Sciatic nerve (tissue), 2 donors: ENCODE measurements at regions not wholly inside any gene's neighbourhood (a gene's known extent, or its start where the extent isn't known, plus 50 kb on each side); places are given as distances from the start of the nearest gene placed in this dataset.
"Not testable (repeated sequence)": the region's sequence is repeated elsewhere in the genome, so short reads cannot be mapped to it uniquely, and the experiment has no call there.

Source experiments
- ATAC-seq: fragments of 200-7000 bp; cut with Tn5 transposase; one replicate; pipeline ENCODE4 v1.9.1; 2020; ENCODE audit warnings: mild to moderate bottlenecking, moderate library complexity
- DNase-seq: peaks from one replicate; pipeline ENCODE4 v3.0.0-alpha.2; 2020; ENCODE audit warnings: low spot score
- intact Hi-C: fragments of 100-400 bp; cut with DNase I; formaldehyde crosslinking; loops from one replicate; pipeline ENCODE4 v1.14.2; 2022
- donor health status: DM: no; HTN: no; CAD: no.
- donor health status: DM: no; HTN: no; CAD: no.

- ATAC-seq (no peak), DNase-seq (no peak)
- intact Hi-C loops, result no loop called here
Observed at GRCh38 chr5:44574678-44575077, 185.5 kb upstream of the FGF10 start.

DNA sequence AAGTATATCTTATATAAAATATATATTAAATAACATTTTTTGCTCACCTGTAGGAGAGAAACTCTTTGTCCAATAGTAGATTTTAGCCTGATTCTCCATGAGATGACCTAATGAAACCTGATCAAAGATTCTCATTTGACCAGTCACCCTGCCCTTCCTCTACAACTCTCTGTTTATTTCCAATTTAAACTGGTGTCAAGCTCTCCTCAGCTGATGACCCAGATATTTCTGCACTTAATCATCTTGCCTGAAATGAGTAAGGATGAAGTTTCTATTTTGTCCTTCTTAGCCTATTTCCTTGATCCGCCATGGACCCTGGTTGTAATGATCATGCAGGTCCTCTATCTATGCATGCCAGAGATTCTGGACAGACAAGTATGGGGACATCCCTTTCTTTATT lies 179.3 kb upstream of the FGF10 start:
- DNase-seq (no peak), ATAC-seq (no peak)
- intact Hi-C loops, result no loop called here

- no peak for DNase-seq
- peak; percentile 76 for ATAC-seq
- intact Hi-C loops, result no loop called here
Observed at GRCh38 chr5:44565902-44566301, 176.7 kb upstream of the FGF10 start.

- DNase-seq (no peak), ATAC-seq (no peak)
- intact Hi-C loops, result no loop called here
Observed at GRCh38 chr5:44565360-44565759, 176.1 kb upstream of the FGF10 start.

- ATAC-seq (peak; percentile 92), DNase-seq (no peak)
- intact Hi-C loops, result no loop called here
Observed at GRCh38 chr5:44546286-44546685, 157.1 kb upstream of the FGF10 start.

DNA sequence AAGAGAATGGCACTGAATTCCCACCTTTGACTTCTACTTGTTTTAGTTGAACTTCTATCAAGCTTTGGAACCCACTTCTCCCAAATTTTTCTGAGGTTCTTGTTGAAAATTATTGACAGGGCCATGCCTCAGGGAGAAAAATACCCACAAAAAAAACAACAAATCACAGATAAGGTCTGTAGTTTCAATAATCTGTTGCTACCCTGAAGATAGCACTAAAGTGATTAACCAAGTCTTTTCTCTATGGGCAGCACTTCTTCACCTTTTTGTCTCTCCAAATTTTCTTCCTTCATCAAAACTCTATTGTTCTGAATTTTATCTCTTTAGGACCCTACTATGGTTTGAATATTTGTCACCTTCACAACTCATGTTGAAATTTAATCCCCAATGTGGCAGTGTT lies 154.3 kb upstream of the FGF10 start:
- ATAC-seq (no peak), DNase-seq (no peak)
- intact Hi-C loops, result no loop called here

DNA sequence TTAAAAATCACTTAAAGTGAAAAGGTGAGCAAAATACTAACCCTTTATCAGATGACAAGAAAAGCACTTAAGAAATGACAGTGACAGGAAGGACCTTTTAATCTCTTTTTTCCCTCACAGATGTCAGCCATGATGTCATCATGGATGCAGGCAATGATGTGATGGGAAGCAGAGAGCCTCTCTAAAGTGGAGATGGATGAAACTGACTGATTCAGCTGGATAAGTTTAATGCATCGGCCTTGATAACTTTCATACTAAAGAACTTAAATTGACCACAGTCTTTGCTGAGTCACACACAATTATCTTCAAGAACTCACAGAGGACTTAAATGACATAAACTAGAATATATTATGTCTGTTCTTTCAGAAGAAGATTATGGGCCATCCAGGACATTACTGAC lies 153.2 kb upstream of the FGF10 start:
- DNase-seq (no peak), ATAC-seq (no peak)
- intact Hi-C loops, result no loop called here

- ATAC-seq (peak; percentile 26), DNase-seq (no peak)
- intact Hi-C loops, result no loop called here
Observed at GRCh38 chr5:44539602-44539919, 150.3 kb upstream of the FGF10 start.

- no peak for DNase-seq
- intact Hi-C loops, result no loop called here
- ATAC-seq, result peak; percentile 92
Observed at GRCh38 chr5:44538797-44539601, 149.8 kb upstream of the FGF10 start.

DNA sequence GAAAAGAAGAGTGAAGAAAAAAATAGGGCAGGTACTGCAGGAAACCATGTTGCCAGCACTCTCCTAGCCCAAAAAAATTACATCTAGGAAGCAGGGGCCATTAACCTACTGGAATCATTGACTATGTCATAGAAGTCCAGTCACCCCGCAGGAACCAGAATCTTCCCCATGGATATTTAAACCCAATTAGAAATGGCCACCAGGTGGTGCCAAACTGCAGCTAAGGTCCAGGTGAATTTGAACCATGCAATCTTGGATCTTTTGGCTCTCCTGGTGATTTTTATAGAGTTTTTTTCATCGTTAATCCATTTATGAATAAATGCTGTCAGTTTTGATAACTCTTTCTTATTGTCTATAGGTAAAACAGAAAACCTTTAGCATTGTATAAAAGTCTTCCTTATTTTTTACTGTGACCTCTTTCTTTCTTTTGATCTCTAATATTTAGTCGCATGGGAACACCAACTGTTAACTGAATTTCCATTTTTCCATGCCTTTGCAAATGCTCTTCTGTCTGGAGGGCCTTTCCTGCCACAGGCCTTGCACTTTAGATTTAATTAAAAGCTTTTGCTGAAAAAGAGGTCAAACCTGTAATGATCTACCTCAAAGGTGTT lies 147.5 kb upstream of the FGF10 start:
- ATAC-seq, result no peak
- intact Hi-C loops, result no loop called here
- no peak for DNase-seq

DNA sequence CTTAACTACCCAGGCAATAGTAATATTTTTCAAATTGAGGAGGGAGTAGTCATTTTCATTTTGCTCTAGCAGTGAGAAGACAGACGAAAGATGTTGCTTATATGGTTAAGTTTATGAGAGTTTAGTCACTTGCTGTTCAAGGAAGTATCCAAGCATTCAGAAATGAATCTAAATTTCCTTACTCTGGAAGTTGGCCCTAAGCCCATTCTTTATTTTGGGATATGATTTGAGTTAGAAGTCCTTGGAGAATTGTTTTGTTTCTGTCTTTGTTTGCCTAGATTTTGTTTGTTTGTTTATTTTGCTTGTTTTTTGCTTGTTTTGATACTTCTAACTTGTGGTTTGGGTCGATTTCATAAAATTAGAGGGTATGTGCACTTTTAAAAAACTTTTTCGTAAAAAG lies 146.4 kb upstream of the FGF10 start:
- DNase-seq (no peak), ATAC-seq (no peak)
- intact Hi-C loops, result no loop called here

- no peak for ATAC-seq
- intact Hi-C loops, result no loop called here
- DNase-seq, result no peak
Observed at GRCh38 chr5:44532981-44533380, 143.8 kb upstream of the FGF10 start.

DNA sequence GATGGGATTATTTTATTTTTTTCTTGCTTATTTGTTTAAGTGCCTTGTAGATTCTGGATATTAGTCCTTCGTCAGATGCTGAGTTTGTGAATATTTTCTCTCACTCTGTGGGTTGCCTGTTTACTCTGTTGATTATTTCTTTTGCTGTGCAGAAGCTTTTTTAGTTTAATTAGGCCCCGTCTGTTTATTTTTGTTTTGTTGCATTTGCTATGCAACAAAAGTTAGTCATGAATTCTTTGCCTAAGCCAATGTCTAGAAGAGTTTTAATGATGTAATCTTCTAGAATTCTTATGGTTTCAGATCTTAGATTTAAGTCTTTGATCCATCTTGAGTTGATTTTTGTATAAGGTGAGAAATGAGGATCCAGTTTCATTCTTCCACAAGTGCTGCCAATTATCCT lies 142.5 kb upstream of the FGF10 start:
- DNase-seq, intact Hi-C loops, ATAC-seq: not testable (repeated sequence)

DNA sequence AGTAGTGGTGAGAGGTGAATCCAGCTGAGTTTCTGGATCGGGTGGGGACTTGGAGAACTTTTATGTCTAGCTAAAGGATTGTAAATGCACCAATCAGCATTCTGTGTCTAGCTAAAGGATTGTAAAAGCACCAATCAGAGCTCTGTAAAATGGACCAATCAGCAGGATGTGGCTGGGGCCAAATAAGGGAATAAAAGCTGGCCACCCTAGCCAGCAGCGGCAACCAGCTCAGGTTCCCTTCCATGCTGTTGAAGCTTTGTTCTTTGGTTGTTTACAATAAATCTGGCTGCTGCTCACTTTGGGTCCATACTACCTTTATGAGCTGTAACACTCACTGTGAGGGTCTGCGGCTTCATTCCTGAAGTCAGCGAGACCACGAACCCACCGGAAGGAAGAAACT lies 141.6 kb upstream of the FGF10 start:
- intact Hi-C loops, ATAC-seq, DNase-seq: not testable (repeated sequence)

- no peak for ATAC-seq
- intact Hi-C loops, result no loop called here
- DNase-seq, result no peak
Observed at GRCh38 chr5:44511596-44511995, 122.4 kb upstream of the FGF10 start.

DNA sequence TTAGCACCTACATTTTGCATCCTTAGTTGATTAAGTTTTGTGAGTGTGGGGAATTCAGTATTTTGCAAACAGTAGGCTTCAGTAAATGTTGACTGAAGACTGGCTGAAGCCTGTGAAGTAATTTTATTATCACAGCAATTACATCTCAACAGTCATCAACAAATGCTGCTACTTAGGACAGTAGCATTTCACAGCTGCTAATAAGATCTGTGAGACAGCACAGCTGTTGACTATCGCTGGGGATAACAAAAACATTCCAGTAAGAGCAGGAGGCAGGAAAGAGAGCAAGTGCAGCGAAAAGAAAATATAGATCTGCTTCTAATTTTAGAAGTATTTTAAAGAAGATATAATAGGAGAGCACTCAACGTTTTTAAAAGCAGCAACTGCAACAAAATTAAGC lies 117.3 kb upstream of the FGF10 start:
- intact Hi-C loops, result no loop called here
- no peak for DNase-seq
- no peak for ATAC-seq

GRCh38 chr5:44499381-44499780 lies 110.2 kb upstream of the FGF10 start:
- intact Hi-C loops, result no loop called here
- no peak for ATAC-seq
- no peak for DNase-seq

DNA sequence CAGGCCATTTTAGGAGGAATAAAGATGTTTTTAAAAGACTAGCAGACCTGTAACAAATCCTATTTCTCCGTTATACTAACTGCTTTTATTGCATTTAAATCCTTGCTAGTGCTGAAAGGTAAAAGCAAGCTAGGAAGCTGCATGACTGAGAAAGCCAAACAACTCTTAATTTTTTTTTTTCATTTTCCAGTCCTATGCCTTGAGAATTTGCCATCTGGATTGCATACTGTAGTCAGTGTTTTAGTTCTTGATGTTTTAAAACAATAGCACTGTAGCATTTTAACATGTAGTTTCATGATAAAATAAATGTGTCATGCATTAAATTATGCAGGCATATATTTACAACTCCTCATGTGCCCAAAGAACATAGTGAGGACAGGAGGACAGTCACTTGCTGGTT lies 108.4 kb upstream of the FGF10 start:
- ATAC-seq (no peak), DNase-seq (no peak)
- intact Hi-C loops, result no loop called here

DNA sequence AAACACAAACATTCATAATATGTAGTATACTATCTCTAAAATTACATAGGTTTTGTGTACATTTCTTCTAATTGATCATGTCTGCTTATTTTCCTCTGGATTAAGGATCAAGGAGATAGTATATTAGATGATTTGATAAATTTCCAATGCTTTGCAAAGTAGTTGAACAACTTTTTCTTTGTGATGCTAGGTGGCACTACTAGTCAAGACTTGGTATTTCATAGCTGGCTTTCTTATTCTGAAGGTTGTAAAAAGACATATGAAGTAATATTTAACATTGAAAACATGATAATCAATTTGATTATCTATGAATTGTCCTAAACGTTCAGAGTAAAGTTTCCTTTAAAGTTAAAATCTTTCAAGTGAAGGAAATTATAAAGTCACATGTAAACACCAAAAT lies 106.1 kb upstream of the FGF10 start:
- intact Hi-C loops, result no loop called here
- ATAC-seq (no peak), DNase-seq (no peak)

GRCh38 chr5:44489759-44490158 lies 100.5 kb upstream of the FGF10 start:
- ATAC-seq (no peak), DNase-seq (no peak)
- intact Hi-C loops, result no loop called here

DNA sequence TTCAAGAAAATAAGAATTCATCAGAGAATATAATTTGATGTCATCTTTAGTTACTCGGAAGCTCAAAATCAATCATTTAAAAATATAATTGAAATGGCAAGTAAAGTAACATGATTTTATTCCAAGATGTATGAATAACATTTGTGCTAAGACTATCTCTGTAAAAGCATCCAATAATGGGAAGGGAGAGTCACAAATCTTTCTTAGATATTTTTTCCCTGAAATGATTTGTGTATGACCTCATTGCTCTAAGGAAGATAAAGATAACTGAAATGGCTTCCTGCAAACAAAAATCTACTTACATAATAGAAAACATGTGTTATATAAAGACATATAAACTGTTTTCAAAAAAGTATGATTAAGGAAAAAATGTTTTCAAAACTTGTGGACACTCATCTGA lies 97.4 kb upstream of the FGF10 start:
- intact Hi-C loops, result loop anchor here (2.0 kb wide), 1 partner anchor 46 kb away; no protein-coding TSS in a partner anchor
- ATAC-seq, result no peak
- DNase-seq, result no peak
